ENCODE measurements at regions not wholly inside any gene's neighbourhood (a gene's known extent, or its start where the extent isn't known, plus 50 kb on each side); places are given as distances from the start of the nearest gene placed in this dataset.

GRCh38 chr5:96157841-96158291, 196.2 kb upstream of the ELL2 start:
- DNase-seq: no peak

- no peak for DNase-seq
These were observed 195.6 kb upstream of the ELL2 start for GRCh38 chr5:96157077-96157780.

- no peak for DNase-seq
These were observed 193.5 kb upstream of the ELL2 start for GRCh38 chr5:96155147-96155546.

DNA sequence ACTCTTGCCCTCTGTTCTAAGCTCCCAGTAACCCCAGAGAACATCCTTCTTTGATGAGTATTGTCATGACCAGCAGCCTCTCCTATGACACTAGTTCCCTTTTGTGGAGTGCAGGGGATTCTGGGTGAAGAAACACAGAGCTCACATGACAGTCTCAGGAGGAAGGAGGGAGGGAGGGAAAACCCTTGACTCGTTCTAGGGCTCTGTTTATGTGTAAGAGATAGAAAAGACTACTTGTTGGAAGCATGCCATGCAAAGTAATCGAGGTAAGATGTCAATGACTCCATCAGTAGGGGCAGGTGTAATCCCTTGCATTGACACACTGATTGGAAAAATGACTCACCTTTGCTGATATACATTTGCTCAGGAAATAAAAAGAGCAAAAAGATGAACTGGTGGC, 190.2 kb upstream of the ELL2 start:
- no peak for DNase-seq

DNA sequence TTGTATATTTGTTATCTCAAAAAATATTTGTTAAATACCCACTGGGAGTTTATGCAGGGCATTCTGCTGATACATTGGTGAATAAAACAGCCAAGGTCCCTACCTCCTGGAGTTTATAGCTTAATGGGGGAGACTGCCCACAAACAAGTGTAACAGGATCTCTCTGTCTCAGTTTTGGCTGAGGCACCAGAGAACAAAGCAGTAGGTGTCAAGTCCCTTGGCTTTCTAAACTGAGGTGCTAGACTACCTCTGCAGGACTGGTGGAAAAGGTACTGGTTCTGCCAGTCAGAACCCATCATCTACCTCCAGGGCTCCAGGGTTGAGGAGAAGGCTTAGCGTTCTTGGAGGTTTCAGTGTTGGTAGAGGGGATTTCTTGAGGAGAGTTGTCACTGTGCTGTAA, 188.4 kb upstream of the ELL2 start:
- DNase-seq: no peak

- DNase-seq: no peak
These were observed 187.9 kb upstream of the ELL2 start for GRCh38 chr5:96149546-96149945.

GRCh38 chr5:96149021-96149420, 187.4 kb upstream of the ELL2 start:
- no peak for DNase-seq

DNA sequence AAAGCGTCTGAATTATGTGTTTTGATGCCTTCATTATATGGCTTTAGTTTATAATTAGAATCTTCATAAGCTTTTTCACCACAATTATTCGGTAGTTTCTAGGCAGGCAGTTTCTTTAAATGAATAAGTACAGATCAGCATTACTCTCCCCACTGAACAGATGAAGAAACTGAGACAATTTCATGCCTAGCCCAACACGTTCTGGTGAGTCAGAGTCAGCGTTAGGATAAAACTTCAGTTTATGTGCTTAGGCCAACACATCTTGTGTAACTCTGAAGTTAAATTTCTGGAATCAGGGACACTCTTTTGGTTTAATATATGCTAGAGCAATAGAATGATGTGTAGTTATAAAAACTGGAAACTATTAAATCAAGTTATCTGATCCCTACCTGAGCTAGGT, 186.7 kb upstream of the ELL2 start:
- no peak for DNase-seq

DNA sequence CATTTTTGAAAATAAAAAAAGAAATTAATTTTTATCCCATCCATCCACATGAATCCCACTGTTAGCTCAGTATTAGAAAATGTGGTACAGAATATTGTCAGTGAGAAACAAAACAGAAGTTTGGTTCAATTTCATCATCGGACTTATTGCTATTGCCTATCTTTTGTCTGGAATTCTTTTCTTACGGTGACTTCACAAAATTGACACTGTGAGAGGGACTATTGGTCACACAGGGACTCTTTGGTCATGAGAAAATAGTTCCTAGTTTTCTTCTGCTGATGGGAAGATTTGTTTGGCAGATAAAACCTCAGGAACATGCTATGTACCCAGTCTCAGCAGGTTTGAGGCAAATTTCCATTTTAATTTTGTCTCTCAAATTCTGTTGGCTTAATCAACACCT, 186.2 kb upstream of the ELL2 start:
- no peak for DNase-seq

DNA sequence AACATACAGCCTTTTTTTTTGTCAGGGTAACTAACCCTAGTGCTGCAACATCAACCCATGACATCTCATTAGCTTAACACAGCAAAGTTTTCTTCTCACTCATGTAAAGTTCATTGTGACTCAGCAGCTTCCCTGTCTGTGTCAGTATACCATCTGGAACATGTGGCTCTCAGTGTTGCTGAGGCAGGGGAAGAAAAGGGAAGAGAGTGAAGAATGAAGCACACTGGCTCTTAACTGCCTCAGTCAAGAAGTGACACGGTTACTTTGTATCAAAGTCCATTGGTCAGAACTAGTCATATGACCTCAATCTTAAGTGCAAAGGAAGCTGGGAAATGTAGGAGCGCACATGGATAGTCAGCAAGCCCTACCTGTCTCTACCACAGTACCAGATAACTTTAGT, 185.0 kb upstream of the ELL2 start:
- DNase-seq: no peak

DNA sequence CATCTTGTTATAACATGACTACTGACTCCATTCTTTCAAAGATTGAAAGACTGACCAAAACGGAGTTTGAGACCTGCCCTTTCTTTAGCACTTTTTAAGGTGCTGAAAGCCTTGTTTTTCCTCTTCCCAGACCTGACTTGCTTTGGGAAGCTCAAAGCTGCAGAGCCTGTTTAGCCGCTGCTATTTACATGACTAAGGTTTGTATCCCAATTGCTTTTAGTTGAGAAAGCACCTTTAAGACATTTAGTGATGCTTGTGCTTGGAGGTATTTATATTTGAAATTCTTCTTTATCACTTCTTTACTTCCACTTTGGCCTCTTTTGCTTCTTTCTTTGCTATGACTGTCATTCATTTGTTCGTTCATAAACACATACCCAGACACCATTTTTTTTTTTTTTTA, 182.6 kb upstream of the ELL2 start:
- DNase-seq: no peak

- DNase-seq: no peak
These were observed 181.8 kb upstream of the ELL2 start for GRCh38 chr5:96143450-96143849.

DNA sequence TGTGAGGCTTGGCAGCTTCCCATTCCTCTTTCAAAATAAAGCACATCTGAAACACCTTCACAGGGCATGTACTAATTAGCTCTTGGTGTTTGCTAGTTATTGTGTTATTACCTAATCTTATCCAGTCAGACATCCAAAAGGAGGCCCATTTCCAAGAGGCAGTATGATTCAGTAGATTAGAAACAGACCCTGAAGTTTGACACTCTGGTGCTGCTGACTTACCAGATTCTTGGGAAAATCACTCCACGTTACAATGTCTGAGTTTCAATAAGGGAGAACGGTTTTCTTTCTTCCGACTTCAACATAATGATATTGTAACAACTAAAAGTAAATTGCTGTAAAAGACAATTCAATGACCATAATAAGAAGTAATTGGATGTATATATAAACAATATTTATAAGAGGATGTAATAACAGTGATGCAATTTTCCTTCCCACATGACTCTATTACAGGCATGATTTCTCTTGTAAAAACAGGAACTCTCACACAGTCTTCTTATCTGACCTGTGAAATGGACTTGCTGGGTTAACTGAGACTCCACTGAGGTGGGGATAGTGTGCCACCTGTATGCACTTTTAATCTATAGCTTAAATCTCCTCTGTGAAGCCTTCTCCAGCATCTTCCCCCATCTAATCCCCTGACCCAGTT, 181.3 kb upstream of the ELL2 start:
- no peak for DNase-seq

- no peak for DNase-seq
These were observed 180.6 kb upstream of the ELL2 start for GRCh38 chr5:96142184-96142781.

DNA sequence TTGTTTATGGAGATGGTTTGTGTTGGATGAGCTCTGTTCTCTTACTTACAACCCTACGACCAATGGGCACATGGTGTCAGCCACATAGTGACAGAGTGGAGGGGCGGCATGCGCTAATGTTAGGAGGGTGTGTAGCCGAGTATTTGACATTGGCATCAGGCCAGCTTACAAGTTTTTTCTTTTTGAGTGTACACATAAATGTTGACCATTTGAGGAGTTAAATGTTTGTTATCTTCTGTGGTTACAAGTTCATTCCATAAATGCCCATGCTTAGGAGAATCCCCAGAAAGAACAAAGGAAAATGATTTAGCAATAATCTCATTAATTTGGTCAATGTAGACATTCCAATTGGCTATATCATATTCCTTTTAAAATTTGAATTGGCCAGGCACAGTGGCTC, 180.1 kb upstream of the ELL2 start:
- no peak for DNase-seq

- no peak for DNase-seq
These were observed 178.8 kb upstream of the ELL2 start for GRCh38 chr5:96140496-96140895.

DNA sequence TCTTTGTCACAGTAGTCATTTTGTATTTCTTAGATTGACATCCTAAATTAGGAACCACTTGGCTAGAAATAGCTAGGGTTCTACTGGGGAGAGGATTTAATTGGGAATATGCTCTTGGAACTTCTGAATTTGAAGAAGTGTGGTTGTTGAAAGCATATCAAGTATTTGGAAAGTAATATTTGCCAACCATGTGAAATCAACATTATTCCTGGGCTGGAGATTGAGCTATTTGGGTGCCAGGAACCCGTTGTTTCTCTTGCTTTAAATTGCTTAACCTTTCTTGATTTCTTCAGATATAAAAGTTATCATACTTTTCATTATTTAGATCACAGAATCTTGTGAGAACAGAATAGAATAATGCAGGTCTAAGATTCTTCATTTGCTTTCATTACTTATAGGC, 178.4 kb upstream of the ELL2 start:
- no peak for DNase-seq

DNA sequence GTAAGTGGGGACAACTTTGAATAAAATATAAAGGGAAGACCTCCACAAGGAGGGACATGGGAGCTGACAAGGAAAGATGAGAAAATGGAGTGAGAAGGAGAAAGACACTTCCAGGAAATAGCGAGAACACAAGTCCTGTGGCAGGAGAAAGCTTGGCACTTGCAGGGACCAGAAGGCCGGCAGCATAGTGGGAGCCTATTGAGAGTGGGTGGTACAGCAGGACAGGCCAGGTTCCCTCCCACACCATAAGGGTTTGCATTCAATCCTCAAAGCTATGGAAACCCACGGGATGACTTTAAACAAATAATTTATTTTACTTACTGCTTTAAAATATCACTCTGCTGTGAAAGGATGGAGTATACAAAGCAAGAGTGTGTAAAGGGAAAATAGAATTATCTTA, 173.2 kb upstream of the ELL2 start:
- DNase-seq: no peak

GRCh38 chr5:96133341-96134079, 171.9 kb upstream of the ELL2 start:
- no peak for DNase-seq

DNA sequence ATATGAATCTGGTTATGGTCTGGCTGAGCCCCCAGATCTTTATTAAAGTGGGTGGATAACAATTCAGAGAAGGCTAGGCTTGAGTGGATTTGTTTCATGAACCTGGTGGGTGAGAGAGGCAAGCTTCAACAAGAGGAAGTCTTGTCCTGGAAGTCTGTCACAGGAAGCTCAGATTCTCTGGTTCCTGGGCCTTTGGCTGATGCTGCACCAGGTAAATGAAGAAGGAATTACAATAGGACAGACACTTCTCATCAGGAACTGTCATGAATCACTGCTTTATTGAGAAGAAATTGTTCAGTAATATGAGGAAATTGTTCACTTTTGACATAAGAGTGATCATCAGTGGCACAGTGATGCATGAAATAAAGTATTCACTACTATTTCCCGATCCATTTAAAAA, 167.6 kb upstream of the ELL2 start:
- DNase-seq: no peak

- DNase-seq: no peak
These were observed 166.7 kb upstream of the ELL2 start for GRCh38 chr5:96128204-96128864.

DNA sequence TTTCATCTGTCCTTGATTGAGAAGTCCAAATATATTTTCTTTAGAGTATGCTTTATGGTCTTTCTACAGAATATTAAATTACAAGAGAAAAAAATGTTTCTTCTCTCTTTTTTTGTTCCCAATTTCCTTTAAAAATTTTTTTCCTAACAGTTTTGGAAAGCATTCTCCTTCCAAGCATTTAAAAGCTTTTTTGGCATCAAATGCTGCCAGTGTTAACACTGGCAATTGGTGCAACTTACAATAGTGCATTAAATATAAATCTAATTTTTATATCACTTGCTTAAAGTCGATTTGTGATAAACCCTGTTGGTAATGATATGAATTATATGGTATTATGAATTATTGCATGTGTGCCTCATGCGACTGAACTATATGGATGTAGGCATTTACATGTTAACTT, 165.9 kb upstream of the ELL2 start:
- no peak for DNase-seq

DNA sequence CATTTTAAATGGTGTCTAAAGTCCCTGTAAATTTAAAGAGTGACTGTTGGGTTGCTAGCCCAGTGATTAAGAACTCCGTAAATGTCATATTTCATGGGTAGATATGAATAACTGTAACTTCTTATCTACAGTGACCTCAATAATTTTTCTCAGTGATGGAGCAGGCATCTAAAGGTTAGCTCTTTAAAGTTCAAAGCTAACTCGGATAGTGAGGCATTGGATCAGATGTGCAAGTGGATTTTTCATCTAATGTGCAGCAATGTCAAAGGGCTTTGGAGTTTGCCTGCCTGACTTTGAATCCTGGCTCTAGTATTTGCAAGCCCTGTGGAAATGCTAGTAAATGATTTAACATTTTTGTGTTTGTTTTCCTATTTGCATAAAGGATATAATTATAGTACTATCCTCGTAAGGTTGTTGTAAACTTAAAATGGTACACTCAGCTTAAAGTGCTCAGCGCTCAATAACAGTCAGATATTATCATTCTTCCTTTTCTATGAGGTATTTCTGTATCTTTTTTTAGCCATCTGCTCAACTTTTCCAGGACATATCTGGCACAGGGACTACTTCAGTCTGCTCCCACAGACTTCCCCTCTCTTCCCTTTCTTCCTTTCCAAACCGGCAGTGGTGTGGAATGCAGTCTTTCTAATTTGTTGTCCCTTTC, 163.7 kb upstream of the ELL2 start:
- DNase-seq: no peak
